Fibroblast of the conjunctiva (primary cell): ENCODE measurements at regions not wholly inside any gene's neighbourhood (a gene's known extent, or its start where the extent isn't known, plus 50 kb on each side); places are given as distances from the start of the nearest gene placed in this dataset.

ENCODE experiments used
- DNase-seq: peaks from one replicate; pipeline ENCODE4 v3.0.0-alpha.2; 2010; ENCODE audit warnings: low read depth

- DNase-seq: no peak
Measured at GRCh38 chr14:85391892-85392291, 138.1 kb upstream of the FLRT2 start.

GRCh38 chr14:85399186-85399585 lies 130.8 kb upstream of the FLRT2 start:
- no peak for DNase-seq

DNA sequence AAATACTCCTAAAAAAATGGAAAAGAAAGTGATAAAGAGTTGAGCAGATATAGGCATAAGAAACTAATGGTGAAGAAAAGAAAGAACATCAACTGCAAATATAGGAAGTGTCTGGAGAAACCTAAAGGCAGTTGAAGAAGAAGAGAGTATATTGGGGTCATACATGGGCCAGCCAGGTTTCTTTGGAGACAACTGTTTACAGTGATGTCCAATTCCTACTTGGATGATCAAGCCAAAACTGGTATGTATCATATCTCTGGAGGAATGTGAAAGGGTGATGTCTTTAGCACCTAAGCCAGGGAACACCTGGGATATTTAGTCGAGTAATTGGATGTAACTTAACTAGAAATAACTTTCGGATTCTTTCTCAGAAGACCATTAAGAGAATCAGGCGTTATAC lies 129.3 kb upstream of the FLRT2 start:
- DNase-seq: no peak

DNA sequence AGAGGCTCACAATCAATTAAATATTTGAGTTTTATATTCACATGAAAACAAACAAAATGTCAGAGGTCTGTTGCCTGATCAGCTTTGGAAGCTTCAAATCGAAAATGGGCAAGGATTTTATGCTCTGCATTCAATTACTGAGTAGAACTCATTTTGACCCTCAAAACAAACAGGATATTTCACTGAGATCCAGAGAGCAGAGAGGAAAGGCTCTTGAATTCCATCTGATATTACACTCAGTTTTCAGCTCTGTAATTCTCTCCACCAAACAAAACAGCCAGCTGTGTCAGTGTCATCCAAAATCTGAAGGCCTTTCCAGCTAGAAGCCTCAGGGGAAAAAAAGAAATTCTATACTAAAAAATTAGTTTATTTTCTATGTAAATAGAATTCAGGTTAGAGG lies 128.6 kb upstream of the FLRT2 start:
- DNase-seq: no peak

- DNase-seq: no peak
Measured at GRCh38 chr14:85402569-85403162, 127.3 kb upstream of the FLRT2 start.

GRCh38 chr14:85409481-85410210 lies 120.3 kb upstream of the FLRT2 start:
- DNase-seq: no peak

- DNase-seq: no peak
Measured at GRCh38 chr14:85412756-85413155, 117.2 kb upstream of the FLRT2 start.

- no peak for DNase-seq
Measured at GRCh38 chr14:85413836-85414526, 116.0 kb upstream of the FLRT2 start.

DNA sequence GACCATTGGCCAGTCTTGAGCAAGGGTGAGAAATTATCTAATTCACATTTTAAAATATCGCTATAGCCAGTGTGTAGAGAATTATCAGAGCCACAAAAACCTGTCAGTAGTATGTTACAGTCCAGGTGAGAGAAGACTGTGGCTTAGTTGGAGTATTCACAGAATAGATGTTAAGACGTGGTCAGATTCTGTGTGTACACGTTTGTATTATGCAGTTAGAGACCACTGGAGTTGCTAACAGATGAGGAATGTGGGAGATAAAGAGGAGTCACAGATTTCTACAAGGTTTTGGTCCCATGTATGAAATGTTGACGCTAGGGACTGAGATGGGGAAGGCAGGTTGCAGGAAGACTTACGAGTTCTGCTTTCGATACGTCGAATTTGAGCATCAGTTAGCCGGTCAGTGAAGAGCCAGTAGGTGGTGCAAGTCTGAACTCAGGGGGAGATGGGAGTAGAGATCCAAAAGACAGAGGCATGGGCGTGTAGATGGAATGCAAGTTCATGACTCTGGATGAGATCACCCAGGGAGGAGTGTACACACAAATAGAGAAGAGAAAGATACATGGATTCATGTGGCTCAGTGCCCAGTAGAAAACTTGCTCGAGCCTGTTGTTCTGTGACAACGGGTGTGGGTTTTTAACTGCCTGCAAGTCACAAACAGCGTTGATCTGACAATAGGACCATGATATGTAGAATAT lies 114.8 kb upstream of the FLRT2 start:
- DNase-seq: peak; percentile 94

- peak; percentile 50 for DNase-seq
Measured at GRCh38 chr14:85416771-85417170, 113.2 kb upstream of the FLRT2 start.

- DNase-seq: no peak
Measured at GRCh38 chr14:85417396-85417795, 112.5 kb upstream of the FLRT2 start.

DNA sequence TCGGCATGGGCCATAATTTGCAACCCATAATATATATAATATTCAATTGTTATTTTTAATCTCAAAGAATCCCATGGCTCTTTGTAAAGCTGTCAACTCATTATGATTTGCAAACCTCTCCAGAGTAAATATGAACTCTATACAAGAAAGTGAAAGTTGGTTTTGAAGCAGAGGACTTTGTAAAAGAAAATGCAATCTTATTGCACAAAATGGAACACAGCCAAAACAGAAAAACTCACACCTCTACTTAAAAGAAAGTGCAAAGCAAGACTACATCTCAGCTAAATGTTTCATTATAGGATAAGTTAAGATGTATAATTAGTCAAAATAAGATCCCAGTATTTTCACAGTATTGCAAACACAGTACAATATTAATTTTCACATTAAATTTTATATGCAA lies 111.2 kb upstream of the FLRT2 start:
- DNase-seq: no peak

DNA sequence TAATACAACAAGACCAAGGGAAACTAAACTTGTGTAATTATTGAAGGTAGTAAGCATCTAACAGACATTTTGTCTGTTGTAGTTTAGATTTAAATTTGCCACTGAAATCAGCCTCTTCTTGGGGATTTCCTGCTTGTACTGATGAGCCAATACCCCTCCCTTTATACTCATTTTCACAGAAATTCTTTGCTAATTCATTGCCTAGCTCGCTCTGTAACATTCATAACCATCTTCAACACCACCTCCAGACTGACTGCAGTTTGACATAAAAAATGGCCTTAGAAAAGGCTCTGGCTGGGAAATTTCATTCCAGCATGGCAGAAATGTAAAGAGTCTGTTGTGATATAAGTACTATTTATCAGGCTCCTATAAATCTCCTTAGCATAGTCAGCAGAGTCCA lies 109.7 kb upstream of the FLRT2 start:
- no peak for DNase-seq

DNA sequence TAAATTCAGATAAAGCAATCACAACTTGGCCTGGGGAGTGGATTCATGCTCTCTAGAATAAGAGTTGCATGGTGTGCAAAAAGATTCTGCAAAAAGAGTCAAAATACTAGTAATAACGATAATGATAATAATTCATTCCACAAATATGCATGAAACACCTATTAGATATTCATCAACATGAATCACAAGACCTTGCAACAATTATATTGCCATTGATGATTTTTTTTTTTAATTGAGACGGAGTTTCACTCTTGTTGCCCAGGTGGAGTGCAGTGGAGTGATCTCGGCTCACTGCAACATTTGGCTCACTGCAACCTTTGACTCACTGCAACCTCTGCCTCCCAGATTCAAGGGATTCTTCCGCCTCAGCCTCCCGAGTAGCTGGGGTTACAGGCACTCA lies 109.2 kb upstream of the FLRT2 start:
- DNase-seq: no peak

- peak; percentile 67 for DNase-seq
Measured at GRCh38 chr14:85421186-85421877, 108.6 kb upstream of the FLRT2 start.

GRCh38 chr14:85423889-85424288 lies 106.1 kb upstream of the FLRT2 start:
- DNase-seq: no peak

DNA sequence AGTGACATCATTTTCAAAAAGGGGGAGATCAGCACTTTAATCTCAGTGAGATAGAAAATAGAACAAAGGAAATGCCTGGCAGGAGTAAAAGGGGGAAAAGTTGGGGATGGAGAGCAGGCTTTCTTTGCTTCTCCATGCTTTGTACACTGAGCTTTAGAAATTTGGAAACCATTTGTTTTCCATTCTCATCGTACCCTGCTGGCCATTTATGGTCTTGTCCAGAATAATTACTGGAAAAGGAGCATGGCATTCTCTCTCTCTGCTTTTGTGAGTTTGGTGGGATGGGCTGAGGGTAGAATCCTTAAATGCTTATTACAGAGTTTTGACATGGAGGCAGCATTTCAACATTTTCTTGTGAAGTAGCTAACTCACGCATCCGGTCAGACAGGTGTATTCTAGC lies 104.4 kb upstream of the FLRT2 start:
- DNase-seq: no peak

DNA sequence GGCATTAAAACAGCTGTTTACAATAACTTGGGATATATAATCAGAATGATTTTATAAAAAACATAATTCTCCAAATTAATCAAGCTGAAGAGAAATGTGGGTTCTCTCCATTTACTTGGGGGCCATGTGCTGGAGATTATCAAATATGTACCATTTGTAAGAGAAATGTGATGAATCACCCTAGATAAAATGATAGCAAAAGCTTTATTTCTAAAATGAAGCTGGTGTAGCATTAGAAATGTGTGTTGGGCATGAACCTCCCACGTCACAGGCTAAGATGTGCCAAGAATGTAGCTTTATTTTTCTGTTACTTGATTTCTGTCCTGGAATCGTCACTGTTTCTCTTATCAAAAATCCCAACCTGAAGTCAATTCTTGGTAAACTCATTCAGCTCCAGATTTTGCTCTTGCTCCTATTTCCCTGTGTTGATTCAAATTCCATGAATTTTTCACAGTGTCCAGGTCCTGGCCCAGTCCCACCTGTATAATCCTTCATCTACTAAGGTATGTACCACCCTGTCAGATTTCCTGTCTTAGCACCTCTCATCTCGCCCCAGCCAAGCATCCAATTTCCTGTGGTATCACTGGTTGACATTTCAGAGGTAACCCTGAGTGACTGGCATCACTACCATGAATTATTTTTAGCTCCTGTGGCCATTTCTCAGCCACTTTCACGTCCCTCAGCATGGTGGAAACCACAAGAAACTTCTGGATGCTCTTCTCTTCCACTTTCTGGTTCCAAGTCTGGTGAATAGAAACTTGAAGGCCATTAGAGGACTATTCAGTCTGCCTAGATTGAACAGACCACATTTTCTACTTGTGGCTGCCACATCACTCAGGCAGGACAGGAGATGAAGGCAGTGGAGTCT lies 103.6 kb upstream of the FLRT2 start:
- DNase-seq: no peak

GRCh38 chr14:85428926-85429325 lies 101.0 kb upstream of the FLRT2 start:
- no peak for DNase-seq

- DNase-seq: no peak
Measured at GRCh38 chr14:85437148-85437547, 92.8 kb upstream of the FLRT2 start.

DNA sequence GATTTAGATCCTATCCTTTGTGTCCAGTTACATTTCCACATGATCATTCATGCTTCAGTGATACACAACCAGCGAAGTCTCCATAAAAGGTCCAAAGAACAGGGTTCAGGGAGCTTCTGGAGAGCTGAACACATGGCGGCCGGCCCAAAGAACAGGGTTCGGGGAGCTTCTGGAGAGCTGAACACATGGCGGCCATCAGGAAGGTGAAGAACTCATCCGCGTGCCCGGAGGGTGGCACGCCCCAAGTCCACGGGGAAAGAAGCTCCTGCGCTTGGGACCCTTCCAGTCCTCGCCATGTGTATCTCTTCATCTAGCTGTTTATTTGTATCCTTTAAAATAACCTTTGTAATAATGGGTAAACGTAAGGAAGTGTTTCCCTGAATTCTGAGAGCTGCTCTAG lies 91.9 kb upstream of the FLRT2 start:
- no peak for DNase-seq
